NCI-H2029 (cell line): ENCODE measurements at regions not wholly inside any gene's neighbourhood (a gene's known extent, or its start where the extent isn't known, plus 50 kb on each side); places are given as distances from the start of the nearest gene placed in this dataset.
"Not testable (repeated sequence)": the region's sequence is repeated elsewhere in the genome, so short reads cannot be mapped to it uniquely, and the experiment has no call there.

ENCODE experiments used
- DNase-seq: peaks from one replicate; lab custom pipeline; 2025; lab: John Stamatoyannopoulos, UW

GRCh38 chr10:36446881-36447280 lies 678.5 kb upstream of the ANKRD30A start:
- DNase-seq: peak; percentile 15

GRCh38 chr10:36443233-36443632 lies 682.2 kb upstream of the ANKRD30A start:
- no peak for DNase-seq

- no peak for DNase-seq
These were observed 683.8 kb upstream of the ANKRD30A start for GRCh38 chr10:36441557-36441956.

GRCh38 chr10:36440539-36440938 lies 684.9 kb upstream of the ANKRD30A start:
- no peak for DNase-seq

GRCh38 chr10:36437367-36437766 lies 688.0 kb upstream of the ANKRD30A start:
- DNase-seq: no peak

GRCh38 chr10:36428507-36428906 lies 696.9 kb upstream of the ANKRD30A start:
- no peak for DNase-seq

GRCh38 chr10:36425131-36425797 lies 700.1 kb upstream of the ANKRD30A start:
- no peak for DNase-seq

GRCh38 chr10:36424502-36424901 lies 700.9 kb upstream of the ANKRD30A start:
- no peak for DNase-seq

- DNase-seq: no peak
These were observed 701.6 kb upstream of the ANKRD30A start for GRCh38 chr10:36423821-36424248.

GRCh38 chr10:36421992-36422391 lies 703.4 kb upstream of the ANKRD30A start:
- no peak for DNase-seq

GRCh38 chr10:36416513-36416912 lies 708.9 kb upstream of the ANKRD30A start:
- DNase-seq: no peak

GRCh38 chr10:36412942-36413341 lies 712.5 kb upstream of the ANKRD30A start:
- DNase-seq: no peak

- DNase-seq: not testable (repeated sequence)
These were observed 725.2 kb upstream of the ANKRD30A start for GRCh38 chr10:36400238-36400637.

GRCh38 chr10:36393801-36394200 lies 731.6 kb upstream of the ANKRD30A start:
- DNase-seq: no peak

GRCh38 chr10:36391405-36391804 lies 734.0 kb upstream of the ANKRD30A start:
- DNase-seq: no peak

- no peak for DNase-seq
These were observed 735.2 kb upstream of the ANKRD30A start for GRCh38 chr10:36390221-36390620.

- DNase-seq: no peak
These were observed 737.2 kb upstream of the ANKRD30A start for GRCh38 chr10:36388166-36388565.

GRCh38 chr10:36385693-36386092 lies 739.7 kb upstream of the ANKRD30A start:
- DNase-seq: no peak

- no peak for DNase-seq
These were observed 741.3 kb upstream of the FZD8 start for GRCh38 chr10:36383349-36383748.

GRCh38 chr10:36381748-36382147 lies 739.7 kb upstream of the FZD8 start:
- no peak for DNase-seq

GRCh38 chr10:36380538-36380937 lies 738.4 kb upstream of the FZD8 start:
- no peak for DNase-seq

GRCh38 chr10:36375107-36375506 lies 733.0 kb upstream of the FZD8 start:
- no peak for DNase-seq

GRCh38 chr10:36373424-36374096 lies 731.5 kb upstream of the FZD8 start:
- no peak for DNase-seq

GRCh38 chr10:36367362-36367761 lies 725.3 kb upstream of the FZD8 start:
- no peak for DNase-seq
